HepG2 (cell line): ENCODE measurements at regions not wholly inside any gene's neighbourhood (a gene's known extent, or its start where the extent isn't known, plus 50 kb on each side); places are given as distances from the start of the nearest gene placed in this dataset.

Source experiments
- KAT7 ChIP-seq: IDR thresholded peaks from 2 replicates; pipeline ENCODE4 v1.6.1; 2018; ENCODE audit warnings: borderline replicate concordance, missing compliant biosample characterization
- RAD21 ChIP-seq: fragments of 450-650 bp; formaldehyde crosslinking; IDR thresholded peaks from 2 replicates; pipeline ENCODE4 v1.5.0; 2020; ENCODE audit warnings: mild to moderate bottlenecking
- TF ChIP-seq, protein P1 (sequence below): sonication (generic); formaldehyde crosslinking; IDR thresholded peaks from 2 replicates; pipeline ENCODE4 v1.5.0; 2020; ENCODE audit warnings: mild to moderate bottlenecking, missing genetic modification reagents, moderate library complexity

DNA sequence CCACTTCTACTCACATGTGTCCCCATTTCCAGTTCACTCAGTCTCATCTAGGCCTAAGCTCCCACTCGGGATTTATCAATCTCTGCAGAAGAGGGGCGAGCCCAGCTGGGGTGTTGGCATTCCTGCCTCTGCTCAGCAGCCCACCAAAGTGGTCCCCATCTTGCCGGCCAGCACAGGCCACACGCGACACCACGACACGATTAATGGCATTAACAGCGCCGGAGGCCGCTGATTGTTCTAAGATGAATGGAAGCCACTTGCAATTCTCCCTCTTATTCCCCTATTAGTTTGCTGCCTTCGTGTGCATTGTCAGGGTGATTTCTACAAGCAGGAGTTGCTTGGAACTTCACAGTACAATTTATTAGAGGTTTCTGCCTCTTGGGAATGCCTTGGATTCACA, 477.3 kb downstream of the SHQ1 start:
- TF ChIP-seq, protein P1, sequence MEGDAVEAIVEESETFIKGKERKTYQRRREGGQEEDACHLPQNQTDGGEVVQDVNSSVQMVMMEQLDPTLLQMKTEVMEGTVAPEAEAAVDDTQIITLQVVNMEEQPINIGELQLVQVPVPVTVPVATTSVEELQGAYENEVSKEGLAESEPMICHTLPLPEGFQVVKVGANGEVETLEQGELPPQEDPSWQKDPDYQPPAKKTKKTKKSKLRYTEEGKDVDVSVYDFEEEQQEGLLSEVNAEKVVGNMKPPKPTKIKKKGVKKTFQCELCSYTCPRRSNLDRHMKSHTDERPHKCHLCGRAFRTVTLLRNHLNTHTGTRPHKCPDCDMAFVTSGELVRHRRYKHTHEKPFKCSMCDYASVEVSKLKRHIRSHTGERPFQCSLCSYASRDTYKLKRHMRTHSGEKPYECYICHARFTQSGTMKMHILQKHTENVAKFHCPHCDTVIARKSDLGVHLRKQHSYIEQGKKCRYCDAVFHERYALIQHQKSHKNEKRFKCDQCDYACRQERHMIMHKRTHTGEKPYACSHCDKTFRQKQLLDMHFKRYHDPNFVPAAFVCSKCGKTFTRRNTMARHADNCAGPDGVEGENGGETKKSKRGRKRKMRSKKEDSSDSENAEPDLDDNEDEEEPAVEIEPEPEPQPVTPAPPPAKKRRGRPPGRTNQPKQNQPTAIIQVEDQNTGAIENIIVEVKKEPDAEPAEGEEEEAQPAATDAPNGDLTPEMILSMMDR: no peak
- no peak for TF ChIP-seq RAD21
- no peak for TF ChIP-seq KAT7 (CRISPR knock-in tag)
